ENCODE measurements at regions not wholly inside any gene's neighbourhood (a gene's known extent, or its start where the extent isn't known, plus 50 kb on each side); places are given as distances from the start of the nearest gene placed in this dataset.
"Not testable (repeated sequence)": the region's sequence is repeated elsewhere in the genome, so short reads cannot be mapped to it uniquely, and the experiment has no call there.

- DNase-seq (ENCODE audit: low read depth, low spot score), result no peak
- H3K4me3 ChIP-seq (ENCODE audit: low read length), result no peak overlapping the region
Measured at GRCh38 chr15:66968806-66969596, 96.4 kb upstream of the SMAD3 start.

- not testable (repeated sequence) for H3K4me3 ChIP-seq (ENCODE audit: low read length); DNase-seq (ENCODE audit: low read depth, low spot score)
Measured at GRCh38 chr15:66974131-66974530, 91.3 kb upstream of the SMAD3 start.

- DNase-seq (ENCODE audit: low read depth, low spot score); H3K4me3 ChIP-seq (ENCODE audit: low read length): not testable (repeated sequence)
Measured at GRCh38 chr15:66976106-66976640, 89.2 kb upstream of the SMAD3 start.

GRCh38 chr15:66980326-66980725 lies 85.1 kb upstream of the SMAD3 start:
- H3K4me3 ChIP-seq (ENCODE audit: low read length); DNase-seq (ENCODE audit: low read depth, low spot score): not testable (repeated sequence)

- H3K4me3 ChIP-seq (ENCODE audit: low read length), result no peak overlapping the region
- no peak for DNase-seq (ENCODE audit: low read depth, low spot score)
Measured at GRCh38 chr15:66981771-66982170, 83.6 kb upstream of the SMAD3 start.

GRCh38 chr15:66982250-66982649 lies 83.2 kb upstream of the SMAD3 start:
- no peak for DNase-seq (ENCODE audit: low read depth, low spot score)

GRCh38 chr15:66982816-66983215 lies 82.6 kb upstream of the SMAD3 start:
- DNase-seq (ENCODE audit: low read depth, low spot score), result no peak

More at GRCh38 chr15:66982250-66982649, 83.2 kb upstream of the SMAD3 start:
- H3K4me3 ChIP-seq (ENCODE audit: low read length), result no peak overlapping the region

GRCh38 chr15:66985653-66986052 lies 79.7 kb upstream of the SMAD3 start:
- no peak overlapping the region for H3K4me3 ChIP-seq (ENCODE audit: low read length)
- no peak for DNase-seq (ENCODE audit: low read depth, low spot score)

More at GRCh38 chr15:66982816-66983215, 82.6 kb upstream of the SMAD3 start:
- H3K4me3 ChIP-seq (ENCODE audit: low read length), result no peak overlapping the region

GRCh38 chr15:66986951-66987350 lies 78.5 kb upstream of the SMAD3 start:
- H3K4me3 ChIP-seq (ENCODE audit: low read length), result no peak overlapping the region
- no peak for DNase-seq (ENCODE audit: low read depth, low spot score)

GRCh38 chr15:66993090-66993489 lies 72.3 kb upstream of the SMAD3 start:
- no peak for DNase-seq (ENCODE audit: low read depth, low spot score)
- no peak overlapping the region for H3K4me3 ChIP-seq (ENCODE audit: low read length)

- H3K4me3 ChIP-seq (ENCODE audit: low read length), result no peak overlapping the region
- DNase-seq (ENCODE audit: low read depth, low spot score), result no peak
Measured at GRCh38 chr15:66993874-66994696, 71.3 kb upstream of the SMAD3 start.

GRCh38 chr15:66994927-66995656 lies 70.3 kb upstream of the SMAD3 start:
- H3K4me3 ChIP-seq (ENCODE audit: low read length), result no peak overlapping the region
- DNase-seq (ENCODE audit: low read depth, low spot score), result no peak

GRCh38 chr15:66996094-66996493 lies 69.3 kb upstream of the SMAD3 start:
- no peak for DNase-seq (ENCODE audit: low read depth, low spot score)
- H3K4me3 ChIP-seq (ENCODE audit: low read length), result no peak overlapping the region

GRCh38 chr15:66997212-66997611 lies 68.2 kb upstream of the SMAD3 start:
- no peak overlapping the region for H3K4me3 ChIP-seq (ENCODE audit: low read length)
- DNase-seq (ENCODE audit: low read depth, low spot score), result no peak

GRCh38 chr15:66998234-66998633 lies 67.2 kb upstream of the SMAD3 start:
- H3K4me3 ChIP-seq (ENCODE audit: low read length); DNase-seq (ENCODE audit: low read depth, low spot score): not testable (repeated sequence)

- no peak for DNase-seq (ENCODE audit: low read depth, low spot score)
- H3K4me3 ChIP-seq (ENCODE audit: low read length), result no peak overlapping the region
Measured at GRCh38 chr15:66999046-66999968, 66.1 kb upstream of the SMAD3 start.

GRCh38 chr15:67000896-67001295 lies 64.5 kb upstream of the SMAD3 start:
- DNase-seq (ENCODE audit: low read depth, low spot score), result no peak
- H3K4me3 ChIP-seq (ENCODE audit: low read length), result no peak overlapping the region

- DNase-seq (ENCODE audit: low read depth, low spot score), result no peak
- no peak overlapping the region for H3K4me3 ChIP-seq (ENCODE audit: low read length)
Measured at GRCh38 chr15:67002368-67002767, 63.0 kb upstream of the SMAD3 start.
